ENCODE measurements at regions not wholly inside any gene's neighbourhood (a gene's known extent, or its start where the extent isn't known, plus 50 kb on each side); places are given as distances from the start of the nearest gene placed in this dataset.

- no peak for TF ChIP-seq POLR2AphosphoS5 (IDR thresholded peaks at IDR 0.05; ENCODE audit: low read depth)
- TF ChIP-seq CTCF (IDR thresholded peaks at IDR 0.05; ENCODE audit: insufficient read depth, low read length), result no peak
- TF ChIP-seq GABPA (IDR thresholded peaks at IDR 0.05; ENCODE audit: low read depth), result no peak
- no peak for TF ChIP-seq SPI1 (IDR thresholded peaks at IDR 0.05; ENCODE audit: borderline replicate concordance, low read depth)
- TF ChIP-seq REST (IDR thresholded peaks at IDR 0.05; ENCODE audit: insufficient replicate concordance, low read depth), result no peak
- H3K4me3 ChIP-seq (replicated peaks; ENCODE audit: insufficient read depth, low read length), result no peak overlapping the region
- no peak overlapping the region for H3K27ac ChIP-seq (replicated peaks)
- DNase-seq (ENCODE audit: low read depth in 1 of 2, low spot score in 1 of 2), result no peak
- H3K27me3 ChIP-seq (ENCODE audit: insufficient read depth, poor library complexity, severe bottlenecking), result no peaks in the 10 kb centered on the region
Observed at GRCh38 chr12:125470838-125471783, 405.9 kb downstream of the AACS start.

- Histone ChIP-seq H3K27ac (replicated peaks) (no peak overlapping the region), H3K4me3 (replicated peaks; ENCODE audit: insufficient read depth, low read length) (no peak overlapping the region)
- TF ChIP-seq CTCF (IDR thresholded peaks at IDR 0.05; ENCODE audit: insufficient read depth, low read length) (no peak), GABPA (IDR thresholded peaks at IDR 0.05; ENCODE audit: low read depth) (no peak), SPI1 (IDR thresholded peaks at IDR 0.05; ENCODE audit: borderline replicate concordance, low read depth) (no peak)
Observed at GRCh38 chr12:125473501-125473900, 408.3 kb downstream of the AACS start.

GRCh38 chr12:125487336-125487735 lies 422.1 kb downstream of the AACS start:
- Histone ChIP-seq H3K27ac (replicated peaks) (no peak overlapping the region), H3K4me3 (replicated peaks; ENCODE audit: insufficient read depth, low read length) (no peak overlapping the region), H3K27me3 (ENCODE audit: insufficient read depth, poor library complexity, severe bottlenecking) (no peaks in the 10 kb centered on the region)
- no peak for DNase-seq (ENCODE audit: low read depth in 1 of 2, low spot score in 1 of 2)
- TF ChIP-seq POLR2AphosphoS5 (IDR thresholded peaks at IDR 0.05; ENCODE audit: low read depth) (no peak), GABPA (IDR thresholded peaks at IDR 0.05; ENCODE audit: low read depth) (no peak), SPI1 (IDR thresholded peaks at IDR 0.05; ENCODE audit: borderline replicate concordance, low read depth) (no peak), REST (IDR thresholded peaks at IDR 0.05; ENCODE audit: insufficient replicate concordance, low read depth) (no peak), CTCF (IDR thresholded peaks at IDR 0.05; ENCODE audit: insufficient read depth, low read length) (no peak)

More at GRCh38 chr12:125473501-125473900, 408.3 kb downstream of the AACS start:
- H3K27me3 ChIP-seq (ENCODE audit: insufficient read depth, poor library complexity, severe bottlenecking), result no peaks in the 10 kb centered on the region
- DNase-seq (ENCODE audit: low read depth in 1 of 2, low spot score in 1 of 2), result no peak

Measured in HL-60 (cell line).